NOMO-1 treated with dmso at 0.1 percent for 144 hours (cell line): ENCODE measurements at regions not wholly inside any gene's neighbourhood (a gene's known extent, or its start where the extent isn't known, plus 50 kb on each side); places are given as distances from the start of the nearest gene placed in this dataset.
"Not testable (repeated sequence)": the region's sequence is repeated elsewhere in the genome, so short reads cannot be mapped to it uniquely, and the experiment has no call there.

Experiments
- DNase-seq: peaks from one replicate; lab custom pipeline; 2025; ENCODE audit not compliant: unreplicated experiment; lab: John Stamatoyannopoulos, UW

DNA sequence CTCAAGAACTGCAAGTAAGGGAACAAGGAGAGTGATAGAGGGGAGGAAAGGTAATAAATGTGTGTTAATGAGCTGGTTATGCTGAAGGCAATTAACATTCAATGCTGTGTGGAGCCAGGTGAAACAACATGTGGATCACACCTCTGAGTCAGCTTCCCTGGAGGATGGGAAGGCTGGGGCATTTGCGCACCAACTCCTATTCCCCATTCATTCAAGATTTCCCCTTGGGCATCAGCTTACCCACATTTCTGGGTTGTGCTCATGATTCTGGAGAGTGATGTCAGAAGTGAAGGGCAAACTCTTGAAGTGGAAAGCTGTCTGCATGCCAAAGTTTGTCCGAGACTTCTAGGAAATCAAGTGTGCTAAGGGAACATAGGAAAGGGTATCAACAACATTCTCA is 461.4 kb downstream of the MID1IP1 start:
- DNase-seq = no peak

DNA sequence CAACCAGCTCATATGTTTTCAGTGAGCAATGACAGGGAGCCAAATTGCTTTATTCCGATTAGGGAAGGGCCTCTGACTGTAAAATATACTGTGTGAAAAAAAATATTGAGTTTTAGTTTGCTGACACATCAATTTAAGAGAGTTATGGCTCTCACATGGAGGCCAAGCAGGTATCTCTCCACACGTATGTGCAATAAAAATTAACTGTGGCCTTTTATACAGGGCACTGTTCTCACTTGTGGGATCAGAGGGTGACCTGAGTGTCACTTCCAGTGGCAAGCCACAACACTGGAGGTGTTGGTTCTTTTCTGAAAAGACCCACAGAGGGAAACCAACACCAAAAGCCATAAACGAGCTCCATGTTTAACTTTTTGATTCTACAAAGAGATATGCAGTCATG is 462.8 kb downstream of the MID1IP1 start:
- no peak for DNase-seq

DNA sequence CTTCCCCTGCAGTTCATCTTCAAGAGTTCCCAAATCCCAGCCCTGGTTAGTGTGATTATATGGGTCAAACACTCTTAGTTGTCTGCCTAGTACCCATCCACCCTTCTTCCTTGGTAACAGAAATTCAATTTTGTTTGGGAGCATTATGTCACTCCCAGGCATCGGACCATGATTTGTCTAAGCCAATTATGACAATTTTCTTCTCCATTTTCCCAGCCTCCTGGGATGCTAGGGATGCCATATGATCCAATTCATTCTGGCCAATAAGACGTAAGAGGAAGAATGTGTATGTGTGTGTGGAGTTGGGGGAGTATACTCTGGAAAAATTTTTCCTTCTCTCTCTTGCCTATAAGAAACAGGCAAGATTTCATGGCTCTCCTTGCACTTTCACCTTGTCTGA is 465.9 kb downstream of the MID1IP1 start:
- no peak for DNase-seq

DNA sequence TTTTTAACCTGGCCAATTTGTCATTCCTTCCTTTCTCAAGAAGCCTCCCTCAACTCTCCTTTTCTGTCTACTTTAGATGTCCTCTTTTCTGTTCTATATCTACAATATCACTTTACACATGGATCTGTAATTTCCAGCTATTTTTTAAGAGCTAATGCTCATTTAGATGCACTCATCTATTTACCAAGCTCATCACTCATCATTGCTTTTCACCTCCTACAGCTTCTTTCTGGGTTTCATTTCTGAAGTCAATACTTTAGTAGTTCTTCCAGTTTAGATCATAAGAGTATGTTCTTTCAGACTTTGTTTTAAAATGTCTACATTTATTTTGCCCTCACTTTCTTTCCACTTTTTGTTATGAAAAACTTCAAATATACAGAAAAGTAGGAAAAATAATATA is 466.9 kb downstream of the MID1IP1 start:
- DNase-seq = no peak

DNA sequence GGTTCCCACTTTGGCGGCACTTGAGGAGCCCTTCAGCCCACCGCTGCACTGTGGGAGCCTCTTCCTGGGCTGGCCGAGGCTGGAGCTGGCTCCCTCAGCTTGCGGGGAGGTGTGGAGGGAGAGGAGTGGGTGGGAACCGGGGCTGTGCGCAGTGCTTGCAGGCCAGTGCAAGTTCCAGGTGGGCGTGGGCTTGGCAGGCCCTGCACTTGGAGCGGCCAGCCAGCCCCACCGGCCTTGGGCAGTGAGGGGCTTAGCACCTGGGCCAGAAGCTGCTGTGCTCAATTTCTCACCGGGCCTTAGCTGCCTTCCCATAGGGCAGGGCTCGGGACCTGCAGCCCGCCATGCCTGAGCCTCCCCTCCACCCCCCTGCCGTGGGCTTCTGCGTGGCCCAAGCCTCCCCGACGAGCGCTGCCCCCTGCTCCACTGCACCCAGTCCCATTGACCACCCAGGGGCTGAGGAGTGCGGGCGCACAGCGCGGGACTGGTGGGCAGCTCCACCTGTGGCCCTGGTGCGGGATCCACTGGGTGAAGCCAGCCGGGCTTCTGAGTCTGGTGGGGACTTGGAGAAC is 474.3 kb downstream of the MID1IP1 start:
- no peak for DNase-seq

DNA sequence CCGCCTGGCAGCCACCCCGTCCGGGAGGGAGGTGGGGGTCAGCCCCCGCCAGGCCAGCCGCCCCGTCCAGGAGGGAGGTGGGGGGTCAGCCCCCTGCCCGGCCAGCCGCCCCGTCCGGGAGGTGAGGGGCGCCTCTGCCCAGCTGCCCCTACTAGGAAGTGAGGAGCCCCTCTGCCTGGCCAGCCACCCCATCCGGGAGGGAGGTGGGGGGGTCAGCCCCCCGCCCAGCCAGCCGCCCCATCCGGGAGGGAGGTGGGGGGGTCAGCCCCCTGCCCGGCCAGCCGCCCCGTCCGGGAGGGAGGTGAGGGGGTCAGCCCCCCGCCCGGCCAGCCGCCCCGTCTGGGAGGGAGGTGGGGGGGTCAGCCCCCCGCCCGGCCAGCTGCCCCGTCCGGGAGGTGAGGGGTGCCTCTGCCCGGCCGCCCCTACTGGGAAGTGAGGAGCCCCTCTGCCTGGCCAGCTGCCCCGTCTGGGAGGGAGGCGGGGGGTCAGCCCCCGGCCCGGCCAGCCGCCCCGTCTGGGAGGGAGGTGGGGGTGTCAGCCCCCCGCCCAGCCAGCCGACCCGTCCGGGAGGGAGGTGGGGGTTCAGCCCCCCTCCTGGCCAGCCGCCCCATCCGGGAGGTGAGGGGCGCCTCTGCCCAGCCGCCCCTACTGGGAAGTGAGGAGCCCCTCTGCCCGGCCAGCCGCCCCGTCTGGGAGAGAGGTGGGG is 476.6 kb downstream of the MID1IP1 start:
- not testable (repeated sequence) for DNase-seq

DNA sequence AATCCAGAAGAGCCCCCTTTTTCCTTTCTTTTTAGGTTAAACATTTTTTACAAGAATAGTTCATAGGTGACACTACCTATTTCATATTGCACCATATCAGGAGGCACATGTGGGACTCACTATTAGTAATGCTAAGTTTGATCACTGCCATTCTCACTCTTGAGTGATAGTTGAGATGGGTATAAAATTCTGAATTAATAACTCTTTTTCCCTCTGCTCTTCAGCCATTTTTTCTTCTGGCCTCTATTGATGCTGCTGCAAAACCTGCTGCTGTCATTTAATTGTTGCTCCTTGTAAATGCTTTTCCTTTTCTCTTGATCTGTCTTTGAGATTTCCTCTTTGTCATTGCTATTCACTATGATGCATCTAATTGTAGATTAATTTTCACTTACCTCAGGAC is 482.0 kb downstream of the MID1IP1 start:
- DNase-seq = no peak

DNA sequence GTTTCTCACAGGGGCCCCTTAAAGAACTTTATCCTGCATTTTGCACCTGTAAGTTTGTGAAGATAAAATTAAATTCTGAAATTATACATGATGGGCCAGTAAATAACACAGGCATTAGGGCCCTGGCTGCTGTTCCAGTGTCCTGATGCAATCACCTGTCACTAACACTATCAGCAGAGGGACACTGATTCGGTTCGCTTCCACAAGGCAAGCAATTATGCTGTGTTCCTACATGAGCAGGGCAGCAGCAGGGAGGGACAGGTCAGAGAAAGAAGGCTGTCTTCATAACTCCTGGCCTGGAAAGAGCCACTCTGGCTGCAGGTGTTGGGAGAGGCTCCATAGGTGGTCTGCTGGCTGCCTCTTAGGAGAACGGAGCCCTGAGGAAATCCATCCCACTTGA is 487.3 kb downstream of the MID1IP1 start:
- DNase-seq = no peak

DNA sequence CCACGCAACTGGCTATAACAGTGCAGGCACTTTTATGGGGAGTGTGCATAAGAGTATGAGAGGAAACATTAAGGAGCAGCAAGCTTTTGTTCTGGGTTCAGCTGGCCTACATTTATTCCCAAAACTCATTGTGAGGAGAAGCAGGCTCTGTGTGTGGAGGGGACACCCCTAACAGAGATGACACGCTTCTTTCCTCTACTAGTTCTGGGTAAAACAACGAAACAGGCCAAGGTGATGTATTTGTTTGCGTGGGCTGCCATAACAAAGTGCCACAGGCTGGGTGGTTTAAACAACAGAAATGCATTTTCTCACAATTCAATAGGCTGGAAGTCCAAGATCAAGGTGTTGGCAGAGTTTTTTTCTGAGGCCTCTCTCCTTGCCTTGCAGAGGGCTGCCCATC is 488.6 kb downstream of the MID1IP1 start:
- DNase-seq = no peak

DNA sequence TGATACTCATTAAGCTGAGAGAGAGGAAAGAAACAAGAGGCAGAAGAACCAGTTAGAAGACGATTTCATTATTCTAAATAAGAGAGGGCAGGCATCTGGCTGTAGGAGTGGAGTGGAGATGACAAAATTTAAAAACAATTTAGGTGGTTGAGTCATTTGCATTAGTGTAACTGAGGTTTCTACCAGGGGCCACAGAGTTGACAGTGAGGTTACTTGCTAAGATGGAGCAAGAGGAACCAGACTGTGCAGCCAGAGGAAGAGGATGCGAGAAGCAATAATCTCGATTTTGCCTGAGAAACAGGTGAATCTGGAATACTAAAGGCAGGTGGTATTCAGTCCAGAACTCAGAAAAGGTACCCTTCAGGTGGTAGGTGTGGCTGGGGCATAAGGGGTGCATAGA is 491.9 kb downstream of the MID1IP1 start:
- DNase-seq = no peak

DNA sequence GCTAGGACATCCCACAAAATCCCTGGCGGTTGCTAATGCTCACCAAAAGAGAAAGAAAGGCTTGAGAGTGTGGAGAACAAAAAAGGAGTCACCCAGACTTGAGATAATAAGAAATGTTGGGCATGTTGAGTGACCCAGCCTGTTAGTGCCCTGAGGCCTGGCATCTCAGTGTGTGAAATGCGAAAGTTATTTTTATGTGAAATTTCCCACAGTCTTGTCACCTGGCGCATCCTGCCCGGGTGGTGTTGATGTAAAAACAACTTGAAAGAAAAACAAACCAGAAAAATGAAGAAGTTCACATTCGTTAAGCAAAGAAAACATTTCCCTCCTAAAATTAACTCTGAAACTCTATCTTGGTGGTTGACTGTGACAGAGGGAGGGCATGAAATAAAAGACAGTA is 495.2 kb downstream of the MID1IP1 start:
- no peak for DNase-seq

DNA sequence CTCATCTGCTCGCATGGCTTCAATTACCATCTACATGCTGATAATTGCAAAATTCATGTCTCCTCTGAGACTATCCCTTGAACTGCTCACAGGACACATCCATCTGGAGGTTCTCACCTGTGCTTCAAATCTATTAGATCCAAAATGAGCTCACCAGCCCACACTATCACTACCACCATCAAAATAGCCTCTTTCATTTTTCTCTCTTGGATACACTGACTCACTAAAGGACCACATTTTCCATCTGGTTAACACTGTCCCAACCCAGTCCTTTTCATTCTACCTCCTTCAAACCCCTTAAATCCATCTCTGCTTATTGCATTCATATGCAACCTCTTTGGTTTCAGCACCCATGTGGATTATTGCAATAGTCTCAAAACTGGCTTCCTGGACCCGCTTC is 497.6 kb downstream of the MID1IP1 start:
- no peak for DNase-seq

DNA sequence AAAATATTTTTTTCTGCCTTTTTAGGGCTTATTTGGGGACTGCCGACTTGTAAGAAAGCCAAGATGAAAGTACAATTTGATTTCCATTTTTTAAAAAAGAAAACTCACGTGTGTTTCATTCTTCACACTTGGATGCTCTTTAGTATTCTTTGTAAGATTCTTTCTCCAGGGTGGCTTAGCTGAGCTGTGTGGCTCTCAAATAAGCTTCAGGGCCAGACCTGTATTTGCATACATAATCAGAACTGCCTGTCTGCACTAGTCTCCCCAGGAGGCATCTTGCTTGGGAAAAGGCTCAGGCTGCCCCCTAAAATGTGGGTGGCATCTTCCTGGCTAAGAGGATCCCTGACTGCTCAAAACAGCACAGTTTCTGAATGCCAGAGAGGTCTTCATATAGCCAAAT is 498.4 kb downstream of the MID1IP1 start:
- DNase-seq = no peak

DNA sequence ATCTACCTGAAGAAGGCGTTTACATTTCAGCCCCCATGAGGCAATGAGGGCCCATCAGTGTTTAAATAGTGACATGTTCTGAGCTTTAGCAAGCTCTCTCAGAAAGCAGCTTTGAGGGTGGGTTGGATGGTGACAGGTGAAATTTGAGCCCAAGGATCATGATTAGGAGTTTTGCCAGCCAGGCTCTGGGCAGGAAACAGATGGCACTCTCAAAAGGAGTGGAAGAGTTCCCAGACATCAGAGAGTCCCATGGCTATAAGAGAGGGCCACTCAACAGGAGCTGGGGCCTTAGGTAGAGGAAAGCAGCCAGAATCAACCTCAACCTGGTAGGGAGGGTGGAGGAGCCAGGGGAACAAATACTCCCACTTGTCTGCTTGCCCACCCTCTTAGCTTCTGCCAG is 499.8 kb downstream of the MID1IP1 start:
- DNase-seq = no peak

DNA sequence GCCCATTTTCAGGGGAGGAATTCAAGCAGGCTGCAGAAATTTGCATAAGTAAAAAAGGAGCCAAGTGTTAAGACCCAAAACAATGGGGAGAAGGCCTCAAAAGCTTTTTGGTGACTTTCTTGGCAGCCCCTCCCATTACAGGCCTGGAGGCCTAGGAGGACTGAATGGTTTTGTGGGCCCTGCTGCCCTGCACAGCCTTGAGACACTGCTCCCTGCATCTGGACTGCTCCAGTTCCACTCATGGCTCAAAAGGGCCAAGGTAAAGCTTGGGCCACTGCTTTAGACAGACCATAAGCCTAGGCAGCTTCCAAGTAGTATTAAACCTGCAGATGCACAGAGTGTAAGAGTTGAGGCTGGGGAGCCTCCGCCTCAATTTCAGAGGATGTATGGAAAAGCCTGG is 501.6 kb downstream of the MID1IP1 start:
- no peak for DNase-seq

DNA sequence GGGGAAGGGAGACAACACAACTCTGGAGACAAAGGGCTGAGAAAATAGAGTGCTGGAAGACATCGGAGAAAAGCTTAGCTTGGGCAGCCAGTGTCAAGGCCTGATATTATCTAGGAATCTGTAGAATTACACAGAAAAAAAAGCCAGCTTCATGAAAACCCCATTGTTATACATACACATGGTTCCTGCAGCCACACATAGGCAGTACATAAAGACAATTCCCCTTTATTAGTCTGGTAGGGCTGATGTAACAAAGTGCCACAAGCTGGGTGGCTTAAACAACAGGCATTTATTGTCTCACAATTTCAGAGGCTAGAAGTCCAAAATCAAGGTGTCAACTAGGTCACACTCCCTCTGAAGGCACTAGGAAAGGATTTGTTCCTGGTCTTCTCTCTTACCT is 503.5 kb downstream of the MID1IP1 start:
- no peak for DNase-seq

DNA sequence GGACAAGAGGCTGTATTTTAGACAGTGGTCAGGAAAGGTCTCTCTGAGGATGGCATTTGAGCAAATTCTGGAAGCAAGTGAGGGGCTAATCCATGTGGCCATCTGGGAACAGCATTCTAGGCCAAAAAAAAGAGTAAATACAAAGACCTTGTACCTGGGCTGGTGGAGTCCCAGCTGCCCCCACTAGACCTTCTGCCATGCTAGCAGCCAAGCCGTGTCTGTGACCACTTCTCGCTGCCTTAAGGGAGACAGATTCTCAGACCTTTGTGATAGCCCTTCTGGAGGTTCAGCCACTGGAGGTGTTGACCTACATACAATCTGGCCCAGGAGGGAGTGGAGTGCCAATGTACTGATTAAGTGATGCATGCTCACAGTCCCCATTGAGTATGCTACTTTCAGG is 506.2 kb downstream of the MID1IP1 start:
- DNase-seq = no peak

DNA sequence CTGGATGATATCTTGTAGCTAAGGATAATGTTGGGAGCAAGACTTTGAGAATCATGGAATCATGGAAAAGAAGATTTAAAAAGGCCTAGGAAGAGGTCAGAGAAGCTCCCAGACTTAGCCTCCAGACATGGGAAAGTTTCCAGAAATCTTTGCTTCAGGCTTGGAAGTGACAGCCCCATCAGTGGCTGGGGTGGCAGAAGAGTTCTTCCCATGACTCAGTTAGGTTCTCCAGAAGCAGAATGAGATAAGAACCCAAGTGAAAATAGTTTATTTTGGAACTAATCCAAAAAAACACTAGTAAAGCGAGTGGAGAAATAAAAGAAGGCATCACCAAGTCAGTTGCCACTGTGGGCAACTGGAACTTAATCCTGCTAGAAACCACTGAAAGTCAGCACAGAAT is 506.9 kb downstream of the MID1IP1 start:
- DNase-seq = no peak

DNA sequence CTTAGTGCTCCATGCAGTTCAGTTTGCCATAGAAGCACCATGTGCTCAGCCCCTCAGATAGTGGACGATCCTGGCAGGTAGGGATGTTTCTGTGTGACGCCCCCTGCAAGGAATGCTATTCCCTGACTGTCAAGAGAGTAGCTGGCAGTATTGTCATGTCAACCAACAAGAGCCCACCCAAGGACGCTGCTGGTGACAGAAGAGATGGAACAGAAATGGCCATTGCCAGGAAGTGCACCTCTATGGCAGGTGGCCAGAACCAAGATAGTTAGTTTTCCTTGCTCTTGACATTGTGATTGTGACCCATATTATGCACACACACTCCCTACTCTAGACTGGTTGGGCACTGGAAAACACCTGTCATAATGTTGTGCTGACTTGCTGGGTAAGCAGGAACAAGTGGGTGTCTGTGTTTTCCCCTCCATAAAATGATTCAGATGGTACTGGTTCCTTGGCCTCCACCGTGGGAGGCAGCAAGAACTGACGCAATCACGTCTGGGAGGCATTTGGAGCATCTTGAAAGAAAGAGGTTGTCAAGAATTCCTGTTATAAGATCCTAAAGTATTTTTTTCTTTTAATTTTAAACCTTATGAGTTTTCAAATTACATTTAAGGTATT is 507.9 kb downstream of the MID1IP1 start:
- DNase-seq = no peak

DNA sequence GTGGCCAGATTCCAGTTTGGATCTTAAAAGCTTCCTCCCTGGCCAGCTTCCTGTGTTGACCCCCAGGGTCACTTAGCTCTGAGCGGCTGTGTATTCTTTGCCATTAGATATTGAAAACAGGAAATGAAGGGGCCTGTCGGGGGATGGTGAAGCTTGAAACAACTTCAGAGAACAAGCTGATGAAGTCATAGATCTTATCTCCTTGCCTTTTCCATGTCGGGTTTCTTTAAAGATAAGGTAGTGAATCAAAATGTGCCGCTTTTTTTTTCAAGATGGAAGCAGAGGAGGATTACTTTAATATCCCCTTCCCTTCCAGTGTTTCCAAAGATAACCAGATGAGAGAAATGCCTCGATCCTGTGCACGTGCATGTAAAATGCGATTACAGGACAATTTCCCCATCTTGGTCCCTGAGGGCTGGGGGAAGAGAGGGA is 508.5 kb downstream of the MID1IP1 start:
- DNase-seq = no peak

DNA sequence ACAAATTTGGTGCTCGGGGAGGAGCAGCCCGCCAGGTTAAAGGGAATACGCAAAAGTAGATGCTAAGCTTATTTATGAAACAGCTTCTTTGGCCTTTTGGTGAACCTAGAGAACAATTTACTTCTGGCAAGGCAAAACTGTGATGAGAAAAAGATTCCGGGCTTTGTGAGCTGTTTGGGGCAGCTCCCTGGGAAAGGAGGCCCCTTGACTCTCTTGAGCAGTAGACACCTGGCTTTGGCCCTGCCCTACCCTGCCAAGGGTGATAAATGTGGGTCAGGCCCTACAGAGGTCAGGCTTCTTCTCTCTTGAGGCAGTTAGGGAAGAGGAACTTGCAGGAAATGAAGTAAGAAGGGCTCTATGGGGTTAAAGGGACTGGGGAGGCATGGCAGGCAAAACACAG is 509.6 kb downstream of the MID1IP1 start:
- DNase-seq = peak; percentile 8

DNA sequence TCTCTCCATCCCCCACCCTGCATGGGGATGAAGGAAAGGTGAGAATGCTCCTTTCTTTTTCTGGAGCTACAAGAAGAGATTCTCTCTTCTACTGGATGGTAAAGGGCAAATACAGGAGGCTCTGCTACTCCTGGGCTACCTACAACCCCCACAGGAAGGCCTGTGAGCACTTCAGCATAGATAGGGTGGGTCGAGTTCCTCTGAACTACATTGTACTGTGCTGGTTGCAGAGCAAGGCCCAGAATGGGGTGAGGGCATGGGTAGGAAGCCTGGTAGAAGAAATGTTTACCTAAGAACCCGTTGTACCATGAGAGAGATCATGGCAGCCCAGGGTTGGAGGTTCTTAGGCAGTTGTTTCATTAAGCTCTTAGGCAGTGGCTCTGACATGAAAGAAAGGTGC is 510.4 kb downstream of the MID1IP1 start:
- DNase-seq = no peak

DNA sequence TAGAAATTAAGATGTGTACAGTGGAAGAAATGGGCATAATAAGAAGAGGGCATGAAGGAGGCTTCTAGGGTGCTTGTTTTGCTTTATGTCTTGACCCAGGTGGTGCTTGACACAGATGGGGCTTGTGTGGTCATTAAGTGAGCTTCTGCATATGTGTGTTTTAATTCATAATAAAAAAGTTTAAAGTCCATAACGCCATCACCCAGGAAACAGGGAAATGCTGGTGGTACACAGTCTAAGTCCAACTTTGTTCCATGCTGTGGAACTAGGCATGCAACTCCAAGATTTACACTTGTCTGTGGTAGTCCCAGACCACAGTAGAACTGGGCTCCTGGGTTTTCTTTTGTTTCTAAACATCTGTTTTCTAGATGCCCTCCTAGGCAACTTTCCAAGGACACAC is 511.9 kb downstream of the MID1IP1 start:
- no peak for DNase-seq
